ENCODE measurements at regions not wholly inside any gene's neighbourhood (a gene's known extent, or its start where the extent isn't known, plus 50 kb on each side); places are given as distances from the start of the nearest gene placed in this dataset.

DNA sequence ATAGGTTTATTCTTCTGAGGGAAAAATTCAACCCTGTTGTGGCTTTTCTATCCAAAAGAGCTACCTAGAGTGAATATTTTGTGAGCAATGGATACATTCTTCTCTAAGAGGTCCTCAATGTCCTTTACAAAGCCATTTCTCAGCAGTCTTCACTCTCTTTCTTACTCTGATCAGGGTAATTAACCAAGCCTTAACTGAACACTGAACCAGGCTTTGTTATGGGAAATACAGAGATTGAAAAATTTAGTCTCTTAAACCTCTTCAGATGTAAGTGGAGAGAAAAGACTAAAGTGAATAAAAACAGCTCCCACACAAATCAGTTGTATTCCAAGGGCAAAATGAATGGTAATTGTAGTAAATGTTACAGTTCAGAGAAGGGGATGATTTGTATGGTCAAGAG lies 64.0 kb upstream of the XIST start:
- TF ChIP-seq, protein P1, sequence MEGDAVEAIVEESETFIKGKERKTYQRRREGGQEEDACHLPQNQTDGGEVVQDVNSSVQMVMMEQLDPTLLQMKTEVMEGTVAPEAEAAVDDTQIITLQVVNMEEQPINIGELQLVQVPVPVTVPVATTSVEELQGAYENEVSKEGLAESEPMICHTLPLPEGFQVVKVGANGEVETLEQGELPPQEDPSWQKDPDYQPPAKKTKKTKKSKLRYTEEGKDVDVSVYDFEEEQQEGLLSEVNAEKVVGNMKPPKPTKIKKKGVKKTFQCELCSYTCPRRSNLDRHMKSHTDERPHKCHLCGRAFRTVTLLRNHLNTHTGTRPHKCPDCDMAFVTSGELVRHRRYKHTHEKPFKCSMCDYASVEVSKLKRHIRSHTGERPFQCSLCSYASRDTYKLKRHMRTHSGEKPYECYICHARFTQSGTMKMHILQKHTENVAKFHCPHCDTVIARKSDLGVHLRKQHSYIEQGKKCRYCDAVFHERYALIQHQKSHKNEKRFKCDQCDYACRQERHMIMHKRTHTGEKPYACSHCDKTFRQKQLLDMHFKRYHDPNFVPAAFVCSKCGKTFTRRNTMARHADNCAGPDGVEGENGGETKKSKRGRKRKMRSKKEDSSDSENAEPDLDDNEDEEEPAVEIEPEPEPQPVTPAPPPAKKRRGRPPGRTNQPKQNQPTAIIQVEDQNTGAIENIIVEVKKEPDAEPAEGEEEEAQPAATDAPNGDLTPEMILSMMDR (IDR thresholded peaks at IDR 0.05; ENCODE audit: borderline replicate concordance, extremely low read depth, low read length, poor library complexity, severe bottlenecking): no peak
- no peak for TF ChIP-seq EZH2 (IDR thresholded peaks at IDR 0.05; ENCODE audit: borderline replicate concordance, low read depth, low read length, severe bottlenecking)
